DMS153 treated with DMSO at 0.1 percent for 48 hours (cell line): ENCODE measurements at regions not wholly inside any gene's neighbourhood (a gene's known extent, or its start where the extent isn't known, plus 50 kb on each side); places are given as distances from the start of the nearest gene placed in this dataset.

ENCODE experiments used
- DNase-seq: peaks from one replicate; lab custom pipeline; 2025; ENCODE audit not compliant: unreplicated experiment; lab: John Stamatoyannopoulos, UW

DNA sequence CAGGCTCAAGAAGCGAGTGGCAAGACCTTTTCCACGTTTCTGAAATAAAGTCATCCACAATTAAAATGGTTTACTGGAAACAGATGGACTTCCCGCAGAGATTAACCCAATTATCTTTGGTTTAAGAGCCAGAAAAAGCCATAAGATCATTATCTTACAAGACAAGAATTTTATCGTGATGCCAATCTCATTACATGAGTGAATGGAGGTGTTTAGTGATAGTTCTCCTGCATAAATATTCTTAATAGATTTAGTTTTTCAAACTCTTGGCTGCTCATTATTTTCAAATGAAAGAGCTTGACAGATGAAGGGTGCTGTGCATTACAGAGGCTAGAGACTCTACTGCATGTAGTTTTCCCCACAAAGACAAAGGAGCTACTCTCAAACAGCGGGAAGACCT is 1028.4 kb upstream of the PIK3C3 start:
- DNase-seq = no peak

DNA sequence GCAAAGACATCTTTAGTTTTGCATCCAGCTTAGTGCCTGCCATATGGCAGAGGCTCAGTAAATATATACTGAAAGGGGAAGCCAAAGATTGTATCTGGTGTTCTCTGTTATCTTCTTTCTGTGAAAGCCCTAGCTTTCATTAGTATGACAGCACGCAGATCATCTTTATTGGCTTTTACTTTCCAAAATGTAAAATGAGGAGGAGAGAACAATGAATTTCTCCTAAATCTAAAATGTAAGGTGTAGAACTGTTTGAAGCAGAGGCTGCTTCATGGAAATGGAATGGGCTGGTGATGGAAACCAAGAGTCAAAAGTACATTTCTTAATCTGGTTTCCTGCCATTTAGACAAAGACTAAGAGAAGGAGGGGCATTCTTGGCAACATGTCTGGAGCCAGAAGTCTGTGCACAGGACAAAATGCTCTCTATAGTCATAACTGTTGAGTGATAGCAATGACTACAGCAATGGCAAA is 1029.9 kb upstream of the PIK3C3 start:
- DNase-seq = no peak

DNA sequence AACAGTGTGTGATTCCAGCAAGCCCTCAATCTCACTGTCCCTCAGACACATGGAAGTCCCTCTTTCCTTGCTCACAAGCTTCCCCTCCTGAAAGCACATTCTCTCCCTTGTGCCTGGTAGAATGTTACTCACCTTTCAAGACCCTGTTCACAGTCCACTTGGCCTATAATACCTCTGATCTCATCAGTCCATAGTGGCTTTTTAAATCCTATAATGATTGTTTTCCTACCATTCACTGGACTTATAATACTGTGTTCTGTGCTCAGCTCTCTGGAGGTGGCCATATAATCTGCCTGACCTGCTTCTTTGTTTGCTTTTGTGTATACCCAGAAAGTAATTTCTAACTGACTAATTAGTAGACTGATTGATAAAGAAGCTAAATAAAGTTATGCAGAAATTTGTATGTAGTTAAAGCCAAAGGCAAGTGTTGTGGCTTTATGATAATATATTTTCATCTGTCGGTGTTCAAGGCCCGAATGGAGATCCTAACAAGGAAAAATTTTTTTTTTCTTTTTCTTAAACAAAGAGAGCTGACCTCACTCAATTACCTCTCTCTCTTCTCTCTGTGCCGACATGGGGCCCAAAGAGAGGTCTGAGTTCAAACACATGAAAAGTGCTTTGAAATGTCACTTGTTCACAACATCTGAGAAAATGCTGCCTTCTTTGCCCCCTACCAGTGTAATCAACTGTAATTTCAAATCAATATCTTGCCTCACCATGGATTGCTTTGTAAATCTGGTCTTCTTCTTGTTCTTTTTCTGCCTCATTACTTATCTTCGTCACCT is 1033.0 kb upstream of the PIK3C3 start:
- DNase-seq = no peak

DNA sequence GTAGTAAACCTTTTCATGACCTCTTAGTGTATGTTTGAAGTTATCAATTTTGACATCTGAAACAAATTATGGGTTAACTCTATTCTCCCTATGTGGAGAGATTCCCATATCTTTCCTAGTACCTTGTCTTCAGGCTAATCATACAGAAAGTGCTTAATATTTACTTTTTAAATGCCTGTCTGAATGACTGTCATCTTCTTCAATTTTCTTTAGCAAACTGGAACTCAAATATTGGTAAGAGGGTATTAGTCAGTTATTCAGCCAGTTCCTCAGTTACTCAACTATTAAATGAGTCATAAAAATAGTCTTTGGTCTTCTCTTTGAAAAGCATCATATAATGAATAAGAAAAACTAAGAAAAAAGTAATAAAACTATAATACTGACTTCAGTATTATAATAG is 1038.0 kb upstream of the PIK3C3 start:
- DNase-seq = no peak

DNA sequence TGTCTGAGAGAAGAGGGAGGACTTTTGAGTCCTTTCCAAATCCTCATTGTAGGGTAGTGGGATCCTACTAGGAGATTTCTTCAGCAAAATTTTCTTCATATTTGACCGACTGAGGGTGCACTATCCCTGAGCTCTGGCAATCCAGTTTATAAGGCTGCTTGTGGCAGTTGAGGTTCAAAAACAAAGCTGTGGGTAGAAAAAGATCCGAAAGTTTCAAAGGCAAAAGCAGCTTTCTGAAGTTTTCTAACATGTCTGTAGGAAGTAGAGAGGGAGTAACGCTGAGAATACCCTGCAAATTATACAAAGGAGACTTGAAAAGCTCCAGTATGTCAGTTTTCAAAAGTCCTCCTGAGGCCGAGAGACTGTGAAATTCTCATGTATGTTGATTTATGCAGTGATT is 1039.3 kb upstream of the PIK3C3 start:
- no peak for DNase-seq

DNA sequence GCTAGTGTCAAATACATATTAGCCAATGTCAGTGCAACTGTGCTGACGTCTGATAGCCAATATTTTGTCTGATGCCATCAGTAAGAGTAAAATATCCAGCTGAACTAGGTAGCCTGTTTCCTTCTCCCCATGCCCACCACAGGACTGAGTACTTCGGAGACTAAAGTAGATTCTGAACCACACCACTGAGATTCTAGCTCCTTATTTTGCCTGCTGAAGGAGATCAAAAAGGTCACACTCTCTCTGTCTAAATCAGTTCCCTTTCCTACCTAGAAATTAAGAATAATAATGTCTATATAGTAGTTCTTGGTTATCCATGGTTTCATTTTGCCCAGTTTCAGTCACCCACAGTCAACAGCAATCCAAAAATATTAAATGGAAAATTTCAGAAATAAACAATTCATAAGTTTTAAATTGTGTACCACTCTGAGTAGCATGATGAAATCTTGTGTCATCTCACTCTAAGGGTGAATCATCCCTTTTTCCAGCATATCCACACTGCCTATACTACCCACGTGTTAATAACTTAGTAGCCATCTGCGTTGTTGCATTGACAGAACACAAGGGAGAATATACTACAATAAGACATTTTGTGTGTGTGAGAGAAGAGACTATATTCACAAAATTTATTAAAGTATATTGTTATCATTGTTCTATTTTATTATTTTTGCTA is 1043.3 kb upstream of the PIK3C3 start:
- DNase-seq = no peak

GRCh38 chr18:40911041-40911440 is 1044.0 kb upstream of the PIK3C3 start:
- no peak for DNase-seq

GRCh38 chr18:40907842-40908241 is 1047.2 kb upstream of the PIK3C3 start:
- no peak for DNase-seq

GRCh38 chr18:40904295-40904694 is 1050.7 kb upstream of the PIK3C3 start:
- DNase-seq = no peak

- DNase-seq = no peak
These were observed 1052.6 kb upstream of the PIK3C3 start for GRCh38 chr18:40902436-40902835.

- DNase-seq = no peak
These were observed 1057.2 kb upstream of the PIK3C3 start for GRCh38 chr18:40897884-40898283.

DNA sequence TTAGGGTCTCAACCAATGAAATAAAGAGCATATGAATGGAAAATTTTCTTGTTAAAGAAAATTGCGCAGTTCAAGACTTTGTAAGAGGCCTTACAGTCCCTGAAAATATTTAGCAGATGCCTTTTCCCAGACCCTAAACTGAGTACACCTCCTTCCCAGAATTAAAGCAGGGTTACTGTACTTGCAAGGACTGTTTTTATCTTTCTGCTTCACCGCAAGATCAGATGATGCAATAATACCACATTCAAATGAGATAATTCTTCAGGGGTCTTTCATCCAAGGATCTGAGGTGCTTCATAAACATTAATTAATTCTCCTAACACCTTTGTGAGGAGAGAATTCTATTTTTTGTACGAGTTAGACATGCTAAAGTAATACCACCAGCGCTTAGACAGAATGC is 1071.8 kb upstream of the PIK3C3 start:
- DNase-seq = no peak

- no peak for DNase-seq
These were observed 1072.6 kb upstream of the PIK3C3 start for GRCh38 chr18:40882468-40882867.

- no peak for DNase-seq
These were observed 1076.7 kb upstream of the PIK3C3 start for GRCh38 chr18:40878371-40878770.

GRCh38 chr18:40877096-40877495 is 1077.9 kb upstream of the PIK3C3 start:
- no peak for DNase-seq

GRCh38 chr18:40875101-40875615 is 1079.9 kb upstream of the PIK3C3 start:
- DNase-seq = no peak

DNA sequence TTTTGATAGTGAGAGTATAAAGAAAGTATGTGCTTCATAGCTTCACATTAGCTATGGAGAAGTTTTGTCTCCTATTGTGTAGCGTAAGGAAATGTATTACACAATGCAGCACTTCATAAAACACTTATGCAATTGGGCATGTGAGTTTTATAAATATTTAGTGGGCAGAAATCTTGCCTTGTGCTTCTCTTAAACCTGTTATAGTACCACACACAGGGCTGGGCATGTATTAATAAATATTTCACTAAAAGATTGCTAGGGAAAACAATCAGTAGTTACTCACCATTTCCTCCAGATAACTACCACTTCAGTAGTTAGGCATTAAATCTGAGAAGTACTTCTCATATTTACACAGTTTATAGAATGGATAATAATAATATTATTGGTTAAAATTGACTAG is 1080.8 kb upstream of the PIK3C3 start:
- DNase-seq = no peak

DNA sequence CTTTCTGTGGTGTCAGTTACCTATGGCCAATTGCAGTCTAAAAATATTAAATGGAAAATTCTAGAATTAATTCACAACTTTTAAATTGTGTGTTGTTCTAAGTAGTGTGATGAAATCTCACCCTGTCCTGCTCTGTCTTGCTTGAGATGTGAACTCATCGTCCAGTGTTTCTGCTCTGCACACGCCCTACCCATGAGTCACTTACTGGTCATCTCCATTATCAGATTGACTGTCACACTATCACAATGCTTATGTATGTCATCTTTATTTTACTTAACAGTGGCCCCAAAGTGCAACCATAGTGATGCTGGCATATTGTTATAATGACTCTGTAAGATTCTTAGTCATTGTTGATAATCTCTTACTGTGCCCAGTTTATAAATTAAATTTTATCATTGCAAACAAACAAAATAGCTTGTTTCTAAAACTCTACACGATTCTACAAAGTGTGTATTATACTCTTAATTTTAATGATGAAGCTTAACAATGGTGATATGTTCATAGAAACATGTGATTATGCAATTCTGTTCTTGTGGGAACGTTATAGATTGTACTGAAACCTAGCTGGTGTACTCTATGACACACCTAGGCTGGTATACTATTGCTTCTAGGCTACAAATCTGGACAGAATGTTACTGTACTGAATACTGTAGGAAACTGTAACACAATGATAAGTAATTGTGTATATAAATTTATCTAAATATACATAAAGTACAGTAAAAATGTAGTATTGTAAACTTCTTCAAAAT is 1086.8 kb upstream of the PIK3C3 start:
- DNase-seq = no peak

DNA sequence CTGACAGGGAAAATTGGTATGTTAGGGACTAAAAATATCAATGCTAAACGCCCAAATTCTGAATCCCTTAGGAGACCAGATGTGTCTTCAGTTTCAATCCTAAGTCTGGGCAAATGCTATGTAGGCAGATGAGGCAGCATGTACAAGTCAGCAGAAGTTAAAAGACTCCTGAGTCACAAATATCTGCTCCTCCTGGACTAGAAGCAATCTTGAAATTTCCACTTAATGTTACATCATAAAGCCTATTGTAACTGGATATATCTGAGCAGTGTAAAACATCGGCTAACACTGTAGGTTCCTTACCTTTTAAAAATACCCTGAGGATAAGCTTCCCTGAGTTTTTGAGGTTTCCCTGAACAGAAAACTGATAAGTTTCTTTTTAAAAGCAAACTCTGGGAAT is 1087.6 kb upstream of the PIK3C3 start:
- DNase-seq = no peak

DNA sequence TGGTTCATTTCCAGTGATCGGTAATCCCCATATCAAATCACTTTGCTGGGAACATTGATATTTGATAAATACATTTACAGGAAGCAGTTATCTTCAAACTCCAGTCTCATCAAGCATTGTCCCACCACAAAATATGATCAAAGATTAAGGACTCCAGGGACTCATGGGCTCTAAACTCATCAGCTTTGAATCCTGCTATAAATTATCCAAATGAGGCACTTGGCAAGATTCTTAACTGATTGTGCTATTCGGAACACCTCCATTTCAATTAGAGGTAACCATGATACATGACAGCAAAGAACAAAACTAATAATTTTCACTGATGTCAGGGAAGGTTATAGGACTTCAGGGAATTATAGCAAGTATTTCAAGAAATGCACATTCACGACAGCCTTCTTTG is 1088.1 kb upstream of the PIK3C3 start:
- no peak for DNase-seq

- no peak for DNase-seq
These were observed 1088.9 kb upstream of the PIK3C3 start for GRCh38 chr18:40866013-40866645.
